ACHN (cell line): ENCODE measurements at regions not wholly inside any gene's neighbourhood (a gene's known extent, or its start where the extent isn't known, plus 50 kb on each side); places are given as distances from the start of the nearest gene placed in this dataset.
"Not testable (repeated sequence)": the region's sequence is repeated elsewhere in the genome, so short reads cannot be mapped to it uniquely, and the experiment has no call there.

Experiments used
- DNase-seq: peaks from one replicate; pipeline ENCODE4 v3.0.0-alpha.2; 2015
- in situ Hi-C: cut with HindIII; loops from 2 replicates; pipeline ENCODE4 v1.10.0; 2017; ENCODE audit warnings: low sequenced_read_pairs, low pct_ligation_motif_present, low pct_unique_long_range_greater_than_20kb

DNA sequence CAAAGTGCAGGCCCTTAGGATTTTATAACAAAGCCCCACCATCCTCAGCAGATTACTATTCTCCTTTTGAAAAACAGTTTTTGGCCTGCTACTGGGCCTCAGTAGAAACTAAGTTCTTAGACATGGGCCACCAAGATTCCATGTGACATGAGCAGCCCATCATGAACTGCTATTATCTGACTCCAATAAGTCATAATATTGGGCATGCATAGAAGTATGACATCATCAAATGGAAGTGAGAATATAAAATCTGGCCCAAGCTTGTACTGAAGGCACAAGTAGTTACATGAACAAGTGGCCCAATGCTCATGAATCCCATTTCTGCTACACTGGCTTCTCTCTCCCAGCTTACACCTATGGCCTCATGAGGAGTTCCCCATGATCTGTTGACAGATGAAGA lies 404.8 kb downstream of the EPHA5 start:
- in situ Hi-C loops: no loop called here
- DNase-seq: no peak

DNA sequence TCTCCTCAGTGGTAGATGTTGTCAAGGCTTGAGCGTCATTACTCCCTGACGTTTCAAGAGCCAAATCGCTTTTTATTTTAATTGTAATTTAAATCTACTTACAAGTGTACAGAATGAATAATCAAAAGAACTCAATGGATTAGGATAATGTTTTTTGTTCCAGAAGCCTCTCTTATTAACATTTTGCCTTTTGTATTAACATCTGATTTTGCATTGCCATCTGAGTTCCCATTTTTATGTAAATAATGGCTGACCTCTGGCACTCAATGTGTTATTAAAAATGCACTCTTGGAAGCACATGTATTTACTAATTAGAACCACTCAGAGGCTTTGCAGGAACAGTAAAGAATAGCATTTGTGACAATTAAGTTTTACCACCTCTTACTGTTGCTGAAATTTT lies 411.0 kb downstream of the EPHA5 start:
- no peak for DNase-seq
- in situ Hi-C loops: no loop called here

DNA sequence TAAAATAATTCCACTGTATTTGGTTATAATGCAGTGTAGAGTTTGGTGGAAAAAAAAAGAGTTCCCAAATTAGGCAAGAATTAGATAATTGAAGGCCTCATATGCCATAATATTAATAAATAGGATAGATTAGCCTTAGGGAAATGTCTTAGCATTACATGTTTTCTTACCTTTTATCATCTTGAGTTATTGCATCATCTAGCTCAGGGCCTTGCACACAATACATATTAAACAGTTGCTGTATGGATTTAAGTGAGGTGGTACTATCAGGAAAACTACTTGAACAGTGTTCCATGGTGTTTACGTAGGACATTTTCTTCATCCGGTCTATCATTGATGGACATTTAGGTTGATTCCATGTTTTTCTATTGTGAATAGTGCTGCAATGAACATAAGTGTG lies 419.4 kb downstream of the EPHA5 start:
- in situ Hi-C loops: no loop called here
- DNase-seq: no peak

DNA sequence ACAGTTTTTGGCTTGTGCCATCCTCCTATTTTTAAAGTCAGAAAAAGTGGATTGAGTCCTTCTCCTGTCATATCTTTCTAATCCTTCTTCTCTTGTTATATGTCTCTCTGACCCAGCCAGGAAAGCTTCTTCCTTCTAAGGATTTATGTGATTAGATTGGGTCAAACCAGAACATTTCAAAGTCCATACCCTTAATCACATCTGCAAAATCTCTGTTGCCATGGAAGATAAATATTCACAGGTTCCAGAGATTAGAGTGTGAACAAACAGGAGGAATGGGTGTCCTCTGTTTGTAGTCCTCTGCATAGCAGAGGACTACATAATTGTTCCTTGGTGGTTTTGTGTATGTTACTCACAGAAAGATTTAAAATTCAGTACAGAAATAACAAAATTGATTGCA lies 421.2 kb downstream of the EPHA5 start:
- in situ Hi-C loops: no loop called here
- no peak for DNase-seq

DNA sequence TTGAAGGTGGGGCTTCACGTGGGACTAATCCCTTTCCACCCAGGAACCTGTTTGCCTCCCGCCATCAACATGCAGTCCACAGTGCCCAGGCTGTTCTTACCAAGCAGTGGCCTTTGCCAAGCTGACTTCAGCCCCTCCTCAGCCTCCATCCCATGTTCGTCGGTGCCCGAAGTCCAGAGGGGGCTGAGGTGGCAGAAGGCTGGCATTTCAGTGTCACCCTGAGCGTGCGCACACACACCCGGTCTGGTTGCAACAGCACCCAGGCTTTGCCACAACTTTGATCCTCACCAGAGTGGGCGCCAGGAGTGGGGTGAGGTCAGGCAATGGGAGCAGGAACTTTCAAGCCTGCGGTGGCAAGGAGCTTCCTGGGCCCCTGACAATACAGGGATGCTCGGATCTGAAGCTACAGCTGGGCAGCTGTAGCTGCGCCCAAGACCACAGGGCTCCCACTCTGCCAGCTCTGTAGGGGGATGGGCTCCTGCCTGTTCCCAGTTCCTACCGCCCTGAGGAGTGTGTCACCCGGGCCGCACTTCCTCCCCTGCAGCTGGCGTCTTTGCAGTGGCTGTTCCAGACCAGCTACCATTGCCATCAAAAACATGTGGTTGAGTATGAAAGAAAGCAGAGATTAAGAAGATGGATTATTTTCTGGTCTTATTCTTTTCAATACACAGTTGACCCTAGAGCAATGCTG lies 428.0 kb downstream of the EPHA5 start:
- in situ Hi-C loops: no loop called here
- no peak for DNase-seq

DNA sequence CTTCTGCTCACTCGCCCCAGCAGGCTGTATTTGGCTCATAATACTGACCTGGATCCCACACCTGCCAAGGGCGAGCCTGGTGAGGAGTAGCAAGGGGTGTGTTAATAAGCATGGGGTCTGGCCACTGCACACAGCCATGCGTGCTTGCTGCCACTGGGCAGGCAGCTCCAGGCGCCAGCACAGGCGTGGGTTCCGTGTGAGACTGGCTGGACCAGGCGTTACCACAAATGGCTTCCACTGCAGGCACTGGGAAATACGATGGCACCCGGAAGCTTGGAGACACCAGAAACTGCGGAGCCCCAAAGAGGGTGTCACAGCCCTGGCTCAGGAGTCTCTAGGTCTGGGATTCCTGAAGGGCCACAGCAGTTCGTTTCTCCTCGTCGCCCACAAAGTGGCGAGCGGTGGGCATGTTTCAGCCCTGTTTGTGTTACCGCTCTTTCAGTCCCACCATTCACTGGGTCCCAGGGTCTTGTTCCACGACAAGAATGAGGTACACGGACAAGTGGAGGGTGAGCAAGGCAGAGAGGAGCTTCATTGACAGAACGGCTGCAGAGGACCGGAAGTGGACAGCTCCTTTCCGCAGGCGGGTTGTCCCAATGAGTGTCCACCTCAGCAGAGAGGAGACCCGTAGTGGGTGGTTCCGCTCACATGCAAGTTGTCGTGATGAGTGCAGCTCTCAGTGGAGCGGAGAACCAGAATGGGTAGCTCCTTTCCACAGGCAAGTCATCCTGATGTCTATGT lies 428.9 kb downstream of the EPHA5 start:
- in situ Hi-C loops: no loop called here
- no peak for DNase-seq

DNA sequence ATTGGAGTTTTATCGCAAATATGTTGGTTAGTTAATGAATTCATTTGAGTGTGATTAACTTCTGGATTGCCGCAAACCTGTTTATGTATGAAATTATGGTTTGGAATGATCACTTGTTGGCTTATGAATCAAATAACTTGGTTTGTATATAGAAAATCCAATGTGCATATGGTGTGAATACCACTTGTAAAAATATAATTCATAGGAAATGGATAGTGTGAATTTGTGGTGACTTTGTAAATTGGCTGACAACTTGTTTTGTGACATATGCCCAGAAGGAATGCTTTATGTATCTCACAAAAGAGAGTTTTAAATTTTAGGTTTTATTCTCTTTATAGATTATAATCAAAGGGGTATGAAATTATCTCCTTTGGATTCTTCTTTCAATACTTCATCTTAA lies 436.2 kb downstream of the EPHA5 start:
- in situ Hi-C loops: no loop called here

DNA sequence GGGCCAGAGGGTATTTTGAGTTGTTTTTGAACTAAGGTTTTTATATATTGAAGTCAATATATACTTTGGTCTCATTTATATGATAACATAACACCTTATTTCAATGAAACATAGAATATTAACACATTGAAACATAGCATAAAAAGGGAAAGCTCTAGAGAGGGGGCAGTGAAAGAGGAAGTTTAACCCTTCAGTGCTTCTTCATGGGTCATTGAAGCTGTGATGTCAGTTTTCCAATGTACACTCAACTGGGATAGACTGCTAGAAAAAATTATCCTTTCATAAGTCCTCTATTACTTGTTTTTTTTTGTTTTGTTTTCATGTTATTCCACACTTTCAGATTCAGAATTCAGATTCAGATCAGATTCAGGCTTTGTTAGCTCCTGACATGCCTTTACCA lies 442.7 kb downstream of the EPHA5 start:
- no peak for DNase-seq
- in situ Hi-C loops: no loop called here

More for the DNA sequence above, 436.2 kb downstream of the EPHA5 start:
- no peak for DNase-seq

DNA sequence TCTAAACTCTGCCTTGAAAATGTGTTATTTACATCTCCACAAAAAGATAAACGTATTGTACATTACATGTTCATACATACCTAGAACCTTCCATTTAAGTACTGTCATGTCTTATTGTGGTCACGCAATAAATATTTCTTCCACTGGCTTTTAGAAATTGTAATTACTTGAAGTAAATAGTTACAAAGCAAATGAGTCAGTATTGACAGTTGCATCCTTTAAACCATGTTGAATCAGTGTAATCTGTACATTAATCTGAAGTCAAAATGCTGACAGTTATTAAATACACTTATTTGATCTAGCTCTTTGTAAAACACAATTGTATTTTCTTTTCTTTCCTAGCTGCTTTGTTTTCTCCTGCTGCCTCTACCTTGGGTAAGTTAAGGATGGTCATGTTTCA lies 446.7 kb downstream of the EPHA5 start:
- in situ Hi-C loops: no loop called here
- no peak for DNase-seq

DNA sequence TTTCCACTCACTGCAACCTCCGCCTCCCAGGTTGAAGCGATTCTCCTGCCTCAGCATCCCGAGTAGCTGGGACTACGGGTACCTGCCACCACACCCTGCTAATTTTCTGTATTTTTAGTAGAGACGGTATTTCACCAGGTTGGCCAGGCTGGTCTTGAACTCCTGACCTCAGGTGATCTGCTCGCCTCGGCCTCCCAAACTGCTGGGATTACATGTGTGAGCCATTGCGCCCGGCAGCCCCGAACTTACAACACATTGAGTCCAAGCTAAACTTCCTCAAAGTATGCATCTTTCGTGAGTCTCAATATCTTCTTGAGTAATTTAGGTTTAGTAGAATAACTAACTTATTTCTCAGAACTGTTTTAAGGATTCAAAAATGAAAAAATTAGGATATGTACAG lies 447.2 kb downstream of the EPHA5 start:
- DNase-seq, in situ Hi-C loops: not testable (repeated sequence)

DNA sequence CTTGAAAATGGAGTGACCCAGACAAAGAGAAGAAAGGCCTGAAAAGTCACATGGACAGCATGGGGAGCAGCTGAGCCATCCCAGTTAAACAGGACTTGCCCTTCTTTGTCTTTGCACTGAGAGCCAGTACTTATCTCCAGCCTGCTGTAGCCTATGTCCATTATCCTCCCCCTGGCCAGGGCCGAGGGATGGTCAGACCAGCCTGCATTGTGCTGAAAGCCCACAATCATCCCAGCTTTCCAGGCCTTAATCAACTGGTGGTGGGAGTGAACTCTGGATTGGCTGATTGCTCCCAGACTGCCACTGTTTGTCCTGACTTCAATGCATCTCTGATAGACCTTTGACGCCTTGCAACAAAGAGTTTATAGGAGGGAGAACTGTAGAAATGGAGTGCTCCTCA lies 453.1 kb downstream of the EPHA5 start:
- in situ Hi-C loops: no loop called here
- no peak for DNase-seq

DNA sequence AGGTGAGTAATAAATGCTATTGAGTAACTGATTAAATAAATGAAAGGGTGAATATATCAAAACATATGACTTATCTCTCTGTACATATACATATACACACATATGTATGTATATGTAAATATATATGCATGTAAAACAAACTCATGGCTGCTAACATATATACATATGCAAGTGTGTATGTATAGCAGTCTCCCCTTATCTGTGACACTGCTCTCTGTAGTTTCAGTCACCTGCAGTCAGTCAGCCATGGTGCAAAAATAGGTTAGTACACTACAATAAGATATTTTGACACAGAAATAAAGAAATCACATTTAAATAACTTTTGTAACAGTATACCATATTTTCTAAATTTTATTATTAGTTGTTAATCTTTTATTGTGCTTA lies 467.4 kb downstream of the EPHA5 start:
- DNase-seq: no peak
- in situ Hi-C loops: no loop called here

DNA sequence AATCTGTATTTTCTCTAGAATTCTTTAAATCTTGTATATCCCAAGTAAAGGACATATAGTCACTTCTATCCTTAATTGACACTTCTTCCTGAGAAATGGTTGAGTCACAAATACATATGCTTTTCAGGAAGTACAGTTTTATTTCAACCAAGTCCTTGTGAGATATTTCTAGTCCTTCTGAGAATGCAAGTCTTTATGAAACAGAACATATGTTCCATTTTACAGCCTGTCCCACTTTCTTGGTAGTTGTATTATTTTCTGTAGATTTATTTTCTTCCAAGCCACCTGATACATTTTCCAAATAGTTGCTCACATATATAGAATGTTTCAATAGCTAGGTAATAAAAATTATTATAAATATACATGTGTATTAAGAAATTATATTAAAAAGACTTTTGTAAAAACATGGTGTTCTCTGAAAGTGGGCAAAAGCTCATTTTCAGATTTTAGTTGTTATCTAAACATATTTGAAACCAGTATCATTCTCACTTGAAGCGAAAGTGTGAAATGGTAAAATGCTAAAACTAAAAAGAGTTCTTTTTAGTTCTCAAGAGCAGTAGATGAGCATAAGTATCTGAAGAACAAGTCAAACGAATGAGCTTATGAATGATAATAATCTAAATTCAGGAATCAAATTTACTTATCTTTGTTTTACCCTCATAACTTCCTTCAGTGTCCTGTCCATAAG lies 468.0 kb downstream of the EPHA5 start:
- no peak for DNase-seq
- in situ Hi-C loops: no loop called here

DNA sequence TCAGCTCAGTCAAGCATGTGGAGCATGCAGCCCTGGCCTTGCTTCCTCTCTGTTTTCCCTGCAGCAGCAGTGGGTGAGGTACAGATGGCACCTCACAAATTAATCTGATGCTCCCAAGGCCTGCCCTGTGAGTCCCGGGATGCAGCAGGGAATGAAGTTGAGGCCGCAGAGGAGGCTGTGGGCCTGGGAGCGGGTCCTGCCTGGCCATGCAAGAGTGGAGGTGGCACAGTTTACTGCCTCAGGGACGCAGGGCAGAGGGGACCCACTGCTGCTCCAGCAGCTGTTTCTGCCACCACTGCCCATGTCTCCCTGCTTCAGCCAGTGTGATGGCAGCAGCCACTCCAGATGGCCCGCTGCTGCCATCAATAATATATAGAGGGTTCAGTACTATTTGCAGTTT lies 474.6 kb downstream of the EPHA5 start:
- no peak for DNase-seq
- in situ Hi-C loops: no loop called here

DNA sequence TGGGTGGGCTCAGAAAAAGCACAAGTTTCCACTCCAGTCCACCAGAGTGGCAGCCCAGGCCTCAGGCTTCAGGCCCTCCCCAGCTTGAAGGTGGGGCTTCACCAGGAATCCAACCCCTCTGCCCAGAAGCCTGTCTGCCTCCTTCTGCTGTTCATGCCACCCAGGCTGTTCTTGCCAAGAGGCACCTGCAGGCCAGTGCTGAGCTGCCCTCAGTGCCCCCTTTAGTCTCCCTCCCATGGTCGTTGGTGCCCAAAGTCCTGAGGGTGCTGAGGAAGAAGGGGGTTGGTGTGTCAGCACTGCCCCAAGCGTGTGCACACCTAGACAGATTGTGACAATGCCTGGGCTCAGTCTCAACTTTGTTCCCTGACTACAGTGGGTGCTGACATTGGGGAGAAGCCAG lies 475.3 kb downstream of the EPHA5 start:
- no peak for DNase-seq
- in situ Hi-C loops: no loop called here

DNA sequence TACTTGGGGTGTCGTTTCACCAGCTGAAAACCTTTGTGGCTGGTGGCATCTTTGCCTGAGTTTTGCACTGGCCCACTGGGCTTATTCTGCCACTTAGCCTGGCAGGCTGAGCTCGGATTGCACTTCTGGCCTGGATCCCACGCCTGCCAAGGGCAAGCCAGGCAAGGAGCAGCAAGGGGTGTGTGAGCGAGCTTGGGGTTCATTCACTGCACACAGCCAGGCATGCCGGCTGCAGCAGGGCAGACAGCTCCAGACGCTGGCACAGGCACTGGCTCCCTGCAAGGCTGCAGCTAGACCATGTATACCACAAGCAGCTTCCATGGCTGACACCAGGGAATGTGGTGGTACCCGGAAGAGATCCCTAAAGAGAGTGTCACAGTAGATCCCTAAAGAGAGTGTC lies 476.3 kb downstream of the EPHA5 start:
- in situ Hi-C loops: no loop called here
- no peak for DNase-seq

DNA sequence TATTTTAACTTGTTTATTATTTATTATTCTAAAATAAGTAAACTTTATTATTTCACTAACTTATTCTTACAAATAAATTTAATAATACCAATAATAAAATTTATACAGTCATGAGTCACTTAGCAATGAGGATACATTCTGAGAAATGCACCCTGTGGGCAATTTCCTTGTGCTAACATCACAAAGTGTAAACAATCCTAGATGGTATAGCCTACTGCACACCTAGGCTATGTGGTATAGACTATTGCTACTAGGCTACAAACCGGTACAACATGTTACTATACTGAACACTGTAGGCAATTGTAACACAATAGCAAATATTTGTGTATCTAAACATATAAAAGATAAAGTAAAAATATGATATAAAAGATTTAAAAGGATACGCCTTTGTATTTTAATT lies 479.5 kb downstream of the EPHA5 start:
- no peak for DNase-seq
- in situ Hi-C loops: no loop called here

DNA sequence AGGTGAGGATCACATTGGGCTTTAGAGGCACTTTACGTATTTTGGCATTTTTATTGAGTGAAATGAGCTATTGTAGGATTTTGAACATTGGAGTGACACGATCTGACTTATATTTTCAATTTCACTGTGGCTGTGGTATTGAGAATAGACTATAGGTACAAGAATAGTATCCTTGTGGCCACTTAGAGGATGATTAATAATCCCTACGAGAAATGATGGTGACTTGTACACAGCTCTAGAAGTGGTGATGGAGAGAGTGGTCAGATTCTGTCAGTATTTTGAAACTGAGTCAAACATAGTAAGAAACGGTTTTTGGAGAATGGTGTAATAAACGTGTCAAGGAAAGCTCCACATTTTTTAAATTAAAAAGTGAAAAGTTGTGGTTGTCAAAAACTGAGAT lies 494.7 kb downstream of the EPHA5 start:
- no peak for DNase-seq
- in situ Hi-C loops: no loop called here

DNA sequence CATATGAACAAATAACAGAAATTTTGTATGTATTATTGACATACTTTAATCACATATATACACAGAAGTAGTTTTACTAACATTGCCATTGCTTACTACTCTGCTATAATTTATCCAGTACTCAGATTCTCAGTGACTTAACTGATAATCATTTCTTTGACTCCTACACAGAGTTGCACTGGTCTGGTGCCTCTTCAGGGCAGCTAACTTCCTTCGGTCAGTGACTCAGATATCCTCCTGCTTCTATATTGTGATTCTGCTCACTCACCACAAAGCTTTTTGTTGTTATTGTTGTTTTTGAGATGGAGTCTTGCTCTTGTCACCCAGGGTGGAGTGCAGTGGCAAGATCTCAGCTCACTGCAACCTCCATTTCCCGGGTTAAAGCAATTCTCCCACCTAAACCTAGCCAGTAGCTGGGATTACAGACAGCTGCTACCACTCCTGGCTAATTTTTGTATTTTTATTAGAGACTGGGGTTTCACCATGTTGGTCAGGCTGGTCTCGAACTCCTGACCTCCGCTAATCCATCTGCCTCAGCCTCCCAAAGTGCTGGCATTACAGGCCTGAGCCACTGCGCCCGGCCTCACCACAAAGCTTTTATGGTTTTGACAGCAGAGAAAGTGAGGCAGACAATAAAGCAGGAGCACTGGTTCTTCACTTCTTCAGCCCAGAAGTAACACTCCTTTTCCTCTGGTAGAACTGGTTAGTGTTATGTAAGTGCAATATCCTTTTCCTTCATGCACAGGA lies 499.3 kb downstream of the EPHA5 start:
- DNase-seq: no peak
- in situ Hi-C loops: no loop called here
